GM12892 (cell line): ENCODE measurements at regions not wholly inside any gene's neighbourhood (a gene's known extent, or its start where the extent isn't known, plus 50 kb on each side); places are given as distances from the start of the nearest gene placed in this dataset.

Experiments
- POLR2A ChIP-seq: IDR thresholded peaks from 2 replicates; pipeline ENCODE4 v1.6.1; 2011; ENCODE audit warnings: low read depth, low read length, control low read depth
- POLR2AphosphoS5 ChIP-seq: IDR thresholded peaks from 2 replicates; pipeline ENCODE4 v1.6.1; 2011; ENCODE audit warnings: low read depth, low read length, control low read depth
- TAF1 ChIP-seq: IDR thresholded peaks from 2 replicates; pipeline ENCODE4 v1.6.1; 2011; ENCODE audit warnings: low read depth, mild to moderate bottlenecking, control low read depth, low read length, borderline replicate concordance

DNA sequence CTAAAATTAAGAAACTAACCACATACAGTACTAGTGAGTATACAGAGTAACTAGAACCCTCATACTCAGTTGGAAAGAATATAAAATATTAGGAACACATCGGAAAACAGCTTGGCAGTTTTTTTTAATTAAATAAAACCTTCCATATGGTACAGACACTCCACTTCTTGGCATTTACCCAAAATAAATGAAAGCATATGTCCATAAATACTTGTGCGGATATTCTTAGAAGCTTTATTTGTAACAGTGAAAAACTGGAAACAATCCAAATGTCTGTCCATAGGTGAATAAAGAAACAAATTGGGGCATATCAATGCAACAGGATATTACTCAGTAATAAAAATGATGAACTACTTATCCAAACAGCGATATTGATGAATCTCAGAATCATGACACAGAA lies 410.0 kb downstream of the HTR7 start:
- TF ChIP-seq POLR2A, result no peak
- no peak for TF ChIP-seq POLR2AphosphoS5
- TF ChIP-seq TAF1, result no peak
